MCF 10A (cell line): ENCODE measurements at regions not wholly inside any gene's neighbourhood (a gene's known extent, or its start where the extent isn't known, plus 50 kb on each side); places are given as distances from the start of the nearest gene placed in this dataset.

ENCODE experiments used
- BruUV-seq: library from RNA; stranded (reverse); fragments of 400-500 nt; replicated peaks from 2 replicates; lab custom pipeline; 2021; lab: Mats Ljungman, UMichigan
- CTCF ChIA-PET: fragments of 300-600 bp; sonication (Branson Sonifier 250); formaldehyde crosslinking; extraction: SDS; loops from one replicate; lab custom pipeline; 2021; ENCODE audit warnings: antibody characterized with exemption, inconsistent platforms; lab: Yijun Ruan, JAX
- POLR2A ChIA-PET: fragments of 300-600, 350-650 bp; sonication (Branson Sonifier 250); formaldehyde crosslinking; extraction: SDS; loops from one replicate; lab custom pipeline; 2020; ENCODE audit warnings: antibody characterized with exemption, inconsistent platforms; lab: Yijun Ruan, JAX
- DNase-seq: peaks from one replicate; pipeline ENCODE4 v3.0.0-alpha.2; 2018; ENCODE audit not compliant: unreplicated experiment
- H3K27ac Mint-ChIP-seq: one replicate; pipeline ENCODE4 v1.8.0; 2022; ENCODE audit warnings: mild to moderate bottlenecking, low read depth, mixed read lengths; ENCODE audit not compliant: unreplicated experiment
- H3K27me3 Mint-ChIP-seq: one replicate; pipeline ENCODE4 v1.8.0; 2022; ENCODE audit warnings: mixed read lengths; ENCODE audit not compliant: insufficient read depth, unreplicated experiment
- H3K36me3 Mint-ChIP-seq: one replicate; pipeline ENCODE4 v1.8.0; 2022; ENCODE audit warnings: mild to moderate bottlenecking, moderate library complexity, mixed read lengths; ENCODE audit not compliant: insufficient read depth, unreplicated experiment
- H3K4me1 Mint-ChIP-seq: one replicate; pipeline ENCODE4 v1.8.0; 2022; ENCODE audit warnings: mixed read lengths; ENCODE audit not compliant: insufficient read depth, unreplicated experiment
- H3K4me3 Mint-ChIP-seq: one replicate; pipeline ENCODE4 v1.8.0; 2022; ENCODE audit warnings: mild to moderate bottlenecking, moderate library complexity, mixed read lengths; ENCODE audit not compliant: unreplicated experiment
- H3K9me3 Mint-ChIP-seq: one replicate; pipeline ENCODE4 v1.8.0; 2022; ENCODE audit warnings: mixed read lengths; ENCODE audit not compliant: unreplicated experiment
- intact Hi-C: fragments of 100-400 bp; cut with micrococcal nuclease; formaldehyde crosslinking; loops from 2 replicates; pipeline ENCODE4 v1.14.1; 2022
- TF ChIP-seq, protein P1 (sequence below): fragments of 200-600 bp; IDR thresholded peaks from one replicate; pipeline ENCODE4 v1.8.0; 2022; ENCODE audit warnings: antibody characterized with exemption, mild to moderate bottlenecking; ENCODE audit not compliant: unreplicated experiment

DNA sequence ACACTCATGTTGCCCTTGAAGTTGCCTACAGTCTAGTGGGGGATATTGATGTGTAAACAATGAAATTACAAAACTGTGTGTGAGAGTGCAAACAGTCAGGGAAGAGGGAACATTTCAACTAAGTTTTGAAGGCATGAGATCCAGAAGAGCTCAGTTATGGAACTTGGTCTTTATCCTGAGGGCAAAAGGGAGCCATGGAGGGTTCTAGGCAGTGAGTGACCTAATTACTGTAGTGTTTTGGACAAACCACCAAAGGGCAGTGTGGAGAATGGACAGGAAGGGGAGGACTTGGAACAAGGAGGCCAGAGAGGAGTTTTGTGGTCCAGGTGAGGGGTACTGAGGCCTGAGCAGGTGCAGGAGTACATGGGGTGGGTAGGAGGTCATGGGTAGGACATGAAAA is 143.7 kb upstream of the SMIM23 start:
- H3K36me3 Mint-ChIP-seq = no peaks in the 10 kb centered on the region
- intact Hi-C loops = loop anchor here (10.0 kb wide), 1 partner anchor 263 kb away; no protein-coding TSS in a partner anchor
- POLR2A ChIA-PET = no interaction called here
- peaks cover 1% of the 10 kb centered on the region for H3K4me1 Mint-ChIP-seq
- no peak for DNase-seq
- no TSS peak for BruUV-seq
- no peak overlapping the region for H3K27ac Mint-ChIP-seq
- peaks cover 17% of the 10 kb centered on the region for H3K27me3 Mint-ChIP-seq
- no peak overlapping the region for H3K4me3 Mint-ChIP-seq
- H3K9me3 Mint-ChIP-seq = no peaks in the 10 kb centered on the region
- TF ChIP-seq, protein P1, sequence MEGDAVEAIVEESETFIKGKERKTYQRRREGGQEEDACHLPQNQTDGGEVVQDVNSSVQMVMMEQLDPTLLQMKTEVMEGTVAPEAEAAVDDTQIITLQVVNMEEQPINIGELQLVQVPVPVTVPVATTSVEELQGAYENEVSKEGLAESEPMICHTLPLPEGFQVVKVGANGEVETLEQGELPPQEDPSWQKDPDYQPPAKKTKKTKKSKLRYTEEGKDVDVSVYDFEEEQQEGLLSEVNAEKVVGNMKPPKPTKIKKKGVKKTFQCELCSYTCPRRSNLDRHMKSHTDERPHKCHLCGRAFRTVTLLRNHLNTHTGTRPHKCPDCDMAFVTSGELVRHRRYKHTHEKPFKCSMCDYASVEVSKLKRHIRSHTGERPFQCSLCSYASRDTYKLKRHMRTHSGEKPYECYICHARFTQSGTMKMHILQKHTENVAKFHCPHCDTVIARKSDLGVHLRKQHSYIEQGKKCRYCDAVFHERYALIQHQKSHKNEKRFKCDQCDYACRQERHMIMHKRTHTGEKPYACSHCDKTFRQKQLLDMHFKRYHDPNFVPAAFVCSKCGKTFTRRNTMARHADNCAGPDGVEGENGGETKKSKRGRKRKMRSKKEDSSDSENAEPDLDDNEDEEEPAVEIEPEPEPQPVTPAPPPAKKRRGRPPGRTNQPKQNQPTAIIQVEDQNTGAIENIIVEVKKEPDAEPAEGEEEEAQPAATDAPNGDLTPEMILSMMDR = no peak
- CTCF ChIA-PET = interaction anchor here (0.7 kb wide), 1 partner anchor 98 kb away, joined by 3 read pairs; no protein-coding TSS in a partner anchor

DNA sequence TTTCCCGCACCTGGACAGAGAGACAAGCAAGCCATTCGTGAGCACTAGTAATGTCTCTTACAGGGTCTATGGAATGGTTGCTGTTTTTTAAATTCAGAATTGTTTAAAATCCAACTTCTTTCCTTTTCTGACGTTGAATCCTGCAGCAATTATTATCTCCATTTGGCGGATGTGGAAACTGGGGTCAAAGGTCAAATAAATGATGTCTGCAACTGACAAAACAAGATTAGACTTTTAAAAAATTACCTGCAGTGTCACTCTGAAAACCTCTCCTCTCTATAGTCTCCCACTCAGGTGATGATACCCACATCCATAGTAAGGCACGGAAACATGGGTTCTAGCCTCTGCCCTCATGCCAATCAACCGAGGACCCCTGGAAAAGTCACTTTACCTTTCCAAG is 142.7 kb upstream of the SMIM23 start:
- POLR2A ChIA-PET = no interaction called here
- H3K27me3 Mint-ChIP-seq = peaks cover 17% of the 10 kb centered on the region
- no peaks in the 10 kb centered on the region for H3K36me3 Mint-ChIP-seq
- H3K4me3 Mint-ChIP-seq = no peak overlapping the region
- CTCF ChIA-PET = no interaction called here
- no peak for DNase-seq
- no TSS peak for BruUV-seq
- TF ChIP-seq, protein P1 = no peak
- H3K4me1 Mint-ChIP-seq = peaks cover 9% of the 10 kb centered on the region
- no peaks in the 10 kb centered on the region for H3K9me3 Mint-ChIP-seq
- intact Hi-C loops = loop anchor here (10.0 kb wide), 1 partner anchor 262 kb away; no protein-coding TSS in a partner anchor
- no peak overlapping the region for H3K27ac Mint-ChIP-seq

GRCh38 chr5:171644536-171644935 is 141.1 kb upstream of the SMIM23 start:
- TF ChIP-seq, protein P1 = no peak
- intact Hi-C loops = loop anchor here (10.0 kb wide), 1 partner anchor 260 kb away; no protein-coding TSS in a partner anchor
- ChIA-PET POLR2A (no interaction called here), CTCF (no interaction called here)
- Mint-ChIP-seq H3K27ac (no peak overlapping the region), H3K36me3 (no peaks in the 10 kb centered on the region), H3K4me1 (peaks cover 9% of the 10 kb centered on the region), H3K27me3 (peaks cover 17% of the 10 kb centered on the region), H3K4me3 (no peak overlapping the region), H3K9me3 (no peaks in the 10 kb centered on the region)
- no peak for DNase-seq
- no TSS peak for BruUV-seq

DNA sequence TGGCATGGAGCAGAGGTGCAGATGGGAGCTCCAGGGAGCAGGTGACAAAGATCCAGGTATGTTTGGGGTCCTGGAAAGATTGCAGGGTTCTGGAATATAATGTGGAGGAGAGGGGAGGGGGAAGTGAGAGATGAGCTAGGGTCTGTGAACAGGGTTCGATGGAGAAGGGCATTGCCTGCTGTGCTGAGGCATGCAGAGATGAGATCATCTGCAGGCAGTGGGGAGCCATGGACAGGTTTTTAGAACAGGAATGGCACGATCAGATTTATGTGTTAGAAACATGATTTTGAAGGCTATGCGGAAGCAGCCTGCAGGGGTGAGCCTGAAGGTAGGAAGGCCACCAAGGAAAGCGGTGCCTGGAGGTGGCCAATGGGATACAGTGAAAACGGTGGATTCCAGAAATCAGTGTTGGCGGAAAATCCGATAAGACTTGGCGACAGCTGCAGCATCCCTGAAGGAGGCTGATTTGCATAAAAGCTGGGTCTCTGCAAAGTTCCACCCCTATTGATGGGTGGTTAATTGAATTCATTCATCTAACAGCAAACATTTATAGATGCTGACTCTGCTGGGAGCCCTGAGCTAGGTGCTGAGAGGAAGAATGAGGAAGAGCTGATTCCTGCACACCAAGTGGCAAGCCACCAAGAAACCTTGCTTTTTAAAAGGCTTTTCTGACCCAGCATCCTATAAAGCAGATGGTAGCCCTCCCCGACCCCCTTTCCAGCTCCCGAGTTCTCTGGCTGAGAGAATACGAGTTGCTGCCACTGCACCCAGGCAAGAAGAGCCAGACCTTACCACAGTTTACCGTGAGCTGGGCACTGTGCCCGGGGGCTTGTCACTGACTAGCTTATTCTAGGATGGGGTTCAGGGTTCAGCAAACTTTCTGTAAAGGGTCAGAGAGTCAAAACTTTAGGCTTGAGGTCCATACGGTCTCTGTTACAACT is 139.2 kb upstream of the SMIM23 start:
- no peak for DNase-seq
- TF ChIP-seq, protein P1 = no peak
- CTCF ChIA-PET = interaction anchor here (1.1 kb wide), 1 partner anchor 90 kb away, joined by 3 read pairs; no protein-coding TSS in a partner anchor
- H3K4me1 Mint-ChIP-seq = peaks cover 9% of the 10 kb centered on the region
- no peak overlapping the region for H3K4me3 Mint-ChIP-seq
- no TSS peak for BruUV-seq
- H3K27me3 Mint-ChIP-seq = peaks cover 17% of the 10 kb centered on the region
- no peaks in the 10 kb centered on the region for H3K36me3 Mint-ChIP-seq
- H3K27ac Mint-ChIP-seq = no peak overlapping the region
- POLR2A ChIA-PET = interaction anchor here (0.5 kb wide), 1 partner anchor 244 kb away, joined by 3 read pairs; no protein-coding TSS in a partner anchor
- H3K9me3 Mint-ChIP-seq = no peaks in the 10 kb centered on the region
- intact Hi-C loops = loop anchor here (5.0 to 10.0 kb wide), 2 partner anchors 229 to 258 kb away; partner anchors contain the start of gene FGF18
